ENCODE measurements at regions not wholly inside any gene's neighbourhood (a gene's known extent, or its start where the extent isn't known, plus 50 kb on each side); places are given as distances from the start of the nearest gene placed in this dataset.

GRCh38 chr3:178422406-178422805, 113.8 kb upstream of the KCNMB2 start:
- TF ChIP-seq POLR2A (IDR thresholded peaks at IDR 0.05; ENCODE audit: extremely low read depth, insufficient read length) (no peak), MYC (IDR thresholded peaks at IDR 0.05; ENCODE audit: low read depth, low read length) (no peak)
- TF ChIP-seq, protein P1, sequence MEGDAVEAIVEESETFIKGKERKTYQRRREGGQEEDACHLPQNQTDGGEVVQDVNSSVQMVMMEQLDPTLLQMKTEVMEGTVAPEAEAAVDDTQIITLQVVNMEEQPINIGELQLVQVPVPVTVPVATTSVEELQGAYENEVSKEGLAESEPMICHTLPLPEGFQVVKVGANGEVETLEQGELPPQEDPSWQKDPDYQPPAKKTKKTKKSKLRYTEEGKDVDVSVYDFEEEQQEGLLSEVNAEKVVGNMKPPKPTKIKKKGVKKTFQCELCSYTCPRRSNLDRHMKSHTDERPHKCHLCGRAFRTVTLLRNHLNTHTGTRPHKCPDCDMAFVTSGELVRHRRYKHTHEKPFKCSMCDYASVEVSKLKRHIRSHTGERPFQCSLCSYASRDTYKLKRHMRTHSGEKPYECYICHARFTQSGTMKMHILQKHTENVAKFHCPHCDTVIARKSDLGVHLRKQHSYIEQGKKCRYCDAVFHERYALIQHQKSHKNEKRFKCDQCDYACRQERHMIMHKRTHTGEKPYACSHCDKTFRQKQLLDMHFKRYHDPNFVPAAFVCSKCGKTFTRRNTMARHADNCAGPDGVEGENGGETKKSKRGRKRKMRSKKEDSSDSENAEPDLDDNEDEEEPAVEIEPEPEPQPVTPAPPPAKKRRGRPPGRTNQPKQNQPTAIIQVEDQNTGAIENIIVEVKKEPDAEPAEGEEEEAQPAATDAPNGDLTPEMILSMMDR (IDR thresholded peaks at IDR 0.05; ENCODE audit: low read depth, low read length), result no peak
